GM21390 (cell line): ENCODE measurements at regions not wholly inside any gene's neighbourhood (a gene's known extent, or its start where the extent isn't known, plus 50 kb on each side); places are given as distances from the start of the nearest gene placed in this dataset.

Source experiments
- ATAC-seq: cut with Tn5 transposase; IDR thresholded peaks from one replicate; pipeline ENCODE4 v1.9.1; 2021; ENCODE audit not compliant: unreplicated experiment

DNA sequence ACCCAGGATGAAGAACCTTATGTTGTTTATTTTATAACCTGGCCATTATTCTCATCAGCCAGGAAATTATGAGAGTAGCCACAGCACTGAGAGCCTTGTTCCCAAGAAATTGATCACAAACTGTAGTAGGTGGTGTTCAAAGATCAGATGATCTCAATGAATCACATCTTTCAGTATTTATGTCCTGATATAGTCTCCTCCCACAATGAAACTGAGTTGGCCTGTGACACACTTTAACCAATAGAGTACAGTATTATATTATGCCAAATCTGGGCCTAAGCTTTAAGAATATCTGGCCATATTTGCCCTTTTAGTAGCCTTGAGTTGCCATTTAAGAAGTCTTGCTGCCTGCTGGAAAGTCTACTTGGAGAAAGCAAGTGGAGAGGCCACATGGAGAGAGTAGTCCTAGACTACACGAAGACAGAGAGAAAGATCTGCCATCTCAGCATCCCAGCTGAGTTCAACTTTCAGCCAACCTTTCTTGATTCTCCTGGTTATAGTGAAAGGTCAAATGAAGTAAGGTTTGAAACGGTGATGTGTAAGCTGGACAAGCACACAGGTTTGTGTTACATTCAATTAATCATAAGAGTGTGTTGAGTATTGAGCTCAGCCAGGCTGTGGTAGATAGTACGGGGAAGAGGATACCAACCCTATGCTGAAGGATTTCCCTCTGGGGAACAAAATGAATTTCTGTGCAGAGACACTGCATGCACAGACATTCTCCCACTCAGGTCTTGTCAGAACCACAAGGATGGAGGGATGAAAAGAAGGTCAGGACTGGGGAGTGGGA lies 561.8 kb downstream of the SOX6 start:
- no peak for ATAC-seq

GRCh38 chr11:15795378-15795777 lies 561.0 kb downstream of the SOX6 start:
- ATAC-seq, result no peak

DNA sequence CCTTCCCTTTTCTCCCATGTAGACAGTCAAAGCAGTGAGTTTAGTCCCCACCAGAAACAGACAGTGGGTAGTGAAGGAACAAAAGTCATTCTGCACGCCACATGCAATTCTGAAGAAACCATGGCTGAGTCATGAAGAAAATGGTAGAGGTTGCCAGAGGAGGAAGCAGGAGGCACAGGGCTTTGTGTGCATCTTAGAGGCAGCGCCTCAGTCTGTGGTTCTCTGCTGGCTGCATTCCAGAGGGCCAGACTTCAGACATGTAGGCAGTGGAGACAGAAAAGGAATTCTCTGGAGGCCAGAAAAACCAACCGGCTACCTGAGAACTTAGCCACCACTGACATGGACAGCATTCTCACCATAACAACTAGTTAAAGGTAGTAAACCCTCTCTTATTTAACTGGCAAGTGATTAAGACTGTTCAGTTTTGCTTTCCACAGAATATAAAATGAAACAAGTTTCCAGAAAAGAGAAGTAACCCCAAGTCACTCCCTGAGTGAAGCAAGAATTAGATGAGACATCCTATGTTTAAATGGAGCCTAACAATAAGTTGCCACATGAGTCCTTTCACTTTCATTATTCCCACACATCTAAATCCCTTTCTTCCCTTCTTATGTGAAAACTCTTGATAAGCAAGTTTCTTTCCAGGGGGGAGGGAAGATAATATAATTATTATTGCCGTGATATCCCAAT lies 556.1 kb downstream of the SOX6 start:
- ATAC-seq, result no peak

DNA sequence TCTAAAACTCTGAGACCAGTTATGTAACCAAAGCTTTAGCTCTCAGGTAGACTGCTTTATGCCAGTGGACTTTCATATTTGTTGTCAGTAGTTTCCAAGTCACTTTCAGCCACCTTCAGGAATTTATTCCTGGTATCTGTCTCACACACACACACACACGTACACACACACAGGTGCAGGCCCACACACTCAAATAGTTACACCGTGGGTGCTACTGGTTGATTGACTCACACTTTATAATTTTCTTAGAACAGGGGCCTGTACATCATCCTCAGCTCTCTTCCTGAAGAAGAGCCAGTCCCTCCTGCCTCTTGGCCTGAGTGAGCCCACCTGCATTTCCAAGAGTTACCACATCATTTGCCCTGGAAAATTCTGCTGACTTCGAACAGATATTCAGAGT lies 555.2 kb downstream of the SOX6 start:
- ATAC-seq, result no peak

- ATAC-seq, result no peak
These were observed 554.7 kb downstream of the SOX6 start for GRCh38 chr11:15801616-15802015.

- no peak for ATAC-seq
These were observed 550.6 kb downstream of the SOX6 start for GRCh38 chr11:15805726-15806125.

DNA sequence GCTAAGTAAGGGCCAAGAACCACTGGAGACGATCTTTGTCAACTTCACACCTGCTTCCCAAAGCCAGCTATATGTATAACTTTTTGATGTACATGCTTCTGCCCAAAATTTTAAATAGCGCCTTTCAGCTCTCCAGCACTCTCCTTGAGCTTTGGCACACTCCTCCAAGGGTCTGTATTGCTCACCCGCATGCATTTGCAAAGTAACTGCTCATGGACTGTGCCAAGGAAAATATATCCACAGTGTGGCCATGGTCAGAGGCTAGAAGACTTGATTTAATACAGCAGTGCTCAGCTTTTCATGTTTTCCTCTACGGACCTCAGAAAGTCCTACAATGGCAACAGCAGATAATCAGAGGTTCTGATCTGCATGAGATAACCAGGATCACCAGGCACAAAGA lies 550.1 kb downstream of the SOX6 start:
- no peak for ATAC-seq

DNA sequence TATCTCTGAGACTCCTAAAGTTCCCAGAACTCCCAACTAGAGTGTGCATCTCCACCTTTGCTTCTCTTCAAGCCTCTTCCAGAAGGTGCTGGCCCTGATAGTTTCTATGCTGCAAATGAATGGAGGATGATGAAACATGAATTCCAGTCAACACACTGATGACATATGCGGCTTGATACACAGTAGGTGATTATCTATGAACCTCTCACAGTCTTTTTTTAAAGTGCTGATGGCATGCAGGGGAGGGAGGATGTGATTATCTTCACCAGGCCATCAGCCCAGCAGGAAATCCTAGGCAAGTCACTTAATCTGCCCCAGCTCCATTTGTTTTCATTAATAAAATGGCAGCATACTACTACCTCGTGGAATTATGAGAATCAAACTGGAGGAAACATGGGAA lies 548.5 kb downstream of the SOX6 start:
- no peak for ATAC-seq

DNA sequence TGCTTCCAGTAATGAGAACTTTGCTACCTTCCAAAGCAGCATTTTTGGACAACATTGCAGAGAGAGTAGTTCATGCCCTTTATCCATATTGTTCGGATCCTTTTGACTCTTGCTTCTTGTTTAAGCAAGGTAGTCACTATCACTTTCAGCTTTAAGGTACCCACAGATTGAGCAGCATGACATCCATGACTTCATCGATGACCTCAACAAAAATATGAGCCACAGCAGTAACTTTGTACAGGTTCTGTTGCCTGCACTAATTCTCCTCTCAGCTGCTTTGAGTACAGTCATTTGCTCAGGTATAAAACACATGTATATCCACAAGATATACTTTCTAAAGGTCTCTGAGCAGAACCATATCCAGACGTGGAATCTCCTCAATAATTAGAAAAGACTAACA lies 546.3 kb downstream of the SOX6 start:
- ATAC-seq, result no peak

DNA sequence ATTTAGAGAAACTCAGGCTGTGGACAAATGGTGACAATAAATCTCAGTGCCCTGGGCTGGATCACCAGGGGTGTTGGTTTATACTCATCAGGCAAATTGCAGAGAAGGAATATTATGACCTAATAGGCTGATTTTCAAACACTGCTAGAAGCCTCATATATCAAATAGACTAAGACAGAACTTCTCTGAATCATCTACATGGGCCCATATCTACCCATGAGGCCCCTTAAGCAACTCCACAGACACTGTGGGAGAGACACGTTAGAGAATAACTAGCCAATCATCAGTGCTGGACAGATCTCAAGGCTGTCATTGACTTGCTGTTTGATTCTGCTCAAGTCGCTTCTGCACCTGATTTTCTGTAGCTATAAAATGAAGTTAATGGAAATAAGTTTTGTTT lies 545.8 kb downstream of the SOX6 start:
- ATAC-seq, result no peak

DNA sequence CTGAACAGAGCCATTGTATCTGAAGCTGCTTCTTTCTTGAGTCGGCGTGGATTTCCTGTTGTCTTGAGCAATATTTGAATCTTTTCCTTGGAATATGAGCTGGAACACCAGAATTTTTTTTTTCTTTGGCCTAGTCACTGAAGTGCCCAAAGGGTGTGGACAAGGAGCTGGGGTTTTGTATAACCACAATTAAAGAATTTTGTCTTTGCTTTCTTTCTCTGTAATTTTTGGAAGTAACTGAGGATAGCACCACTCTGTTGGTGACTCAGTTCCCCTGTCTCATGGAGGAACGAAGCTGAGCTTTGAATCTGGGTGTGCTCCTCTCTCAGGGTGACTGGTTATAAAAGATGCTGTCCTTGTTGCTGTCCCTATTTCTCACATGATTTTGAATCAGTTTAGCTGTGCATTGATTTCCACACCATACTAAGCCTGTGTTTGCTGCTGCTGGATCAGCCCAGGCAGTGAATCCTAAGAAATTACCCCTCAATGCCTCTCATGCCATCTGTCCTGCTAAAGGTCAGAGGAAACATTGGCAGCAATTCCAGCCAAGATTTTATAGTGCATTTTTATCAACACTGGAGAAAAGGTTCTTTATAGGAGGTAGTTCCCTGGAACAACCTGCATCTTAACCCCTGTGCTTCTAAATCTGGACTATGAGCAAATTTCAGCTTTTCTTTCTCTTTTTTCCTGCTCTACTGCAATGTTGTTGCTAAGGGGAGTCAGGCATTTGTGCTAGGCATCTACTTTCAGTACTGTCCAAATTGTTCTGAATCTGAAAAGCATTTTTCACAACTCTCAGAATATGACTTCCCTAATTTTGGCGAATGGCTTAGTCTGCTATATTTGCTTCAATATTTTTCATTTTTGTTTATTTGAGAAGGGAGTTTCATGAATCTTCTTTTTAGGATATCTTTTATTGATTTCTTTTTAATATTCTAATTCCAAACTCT lies 540.8 kb downstream of the SOX6 start:
- ATAC-seq, result no peak

GRCh38 chr11:15816260-15816871 lies 540.0 kb downstream of the SOX6 start:
- no peak for ATAC-seq

GRCh38 chr11:15817001-15817400 lies 539.3 kb downstream of the SOX6 start:
- no peak for ATAC-seq

GRCh38 chr11:15818132-15818842 lies 538.1 kb downstream of the SOX6 start:
- ATAC-seq, result no peak

- peak; percentile 88 for ATAC-seq
These were observed 536.6 kb downstream of the SOX6 start for GRCh38 chr11:15819679-15820286.

GRCh38 chr11:15821451-15821850 lies 534.9 kb downstream of the SOX6 start:
- ATAC-seq, result no peak

- no peak for ATAC-seq
These were observed 532.3 kb downstream of the SOX6 start for GRCh38 chr11:15824060-15824459.

DNA sequence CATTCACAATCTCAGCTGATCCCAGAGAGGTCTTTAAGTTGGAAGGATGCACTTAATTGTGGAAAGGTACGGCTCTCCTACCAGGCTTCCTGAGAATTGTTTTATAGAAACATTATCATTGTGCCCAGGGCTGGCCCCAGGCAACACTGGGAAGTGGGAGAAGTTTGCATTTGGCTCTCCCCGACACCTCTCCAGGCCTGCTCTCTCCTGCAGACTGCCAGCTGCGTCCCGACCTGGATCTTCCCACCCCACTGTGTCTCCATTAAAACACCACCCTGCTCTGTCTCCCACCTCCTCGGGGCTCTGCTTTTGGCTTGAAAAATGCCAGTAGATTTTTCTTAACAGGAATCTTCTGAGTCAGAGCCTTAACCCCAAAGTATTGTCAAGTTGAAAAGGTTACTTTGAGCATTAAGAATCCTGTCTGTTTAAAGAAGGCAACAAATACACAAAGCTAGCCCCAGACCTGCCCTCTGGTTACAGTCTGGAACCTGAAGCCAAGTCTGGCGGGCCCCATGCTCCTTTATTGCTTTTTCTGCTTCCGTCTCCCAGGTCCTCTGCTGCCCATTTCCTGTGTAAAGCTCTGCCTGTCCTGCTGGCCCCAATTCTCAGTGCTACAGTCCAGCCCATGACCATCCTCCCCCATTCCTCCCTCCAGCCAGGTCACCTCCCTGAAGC lies 530.2 kb downstream of the SOX6 start:
- no peak for ATAC-seq

DNA sequence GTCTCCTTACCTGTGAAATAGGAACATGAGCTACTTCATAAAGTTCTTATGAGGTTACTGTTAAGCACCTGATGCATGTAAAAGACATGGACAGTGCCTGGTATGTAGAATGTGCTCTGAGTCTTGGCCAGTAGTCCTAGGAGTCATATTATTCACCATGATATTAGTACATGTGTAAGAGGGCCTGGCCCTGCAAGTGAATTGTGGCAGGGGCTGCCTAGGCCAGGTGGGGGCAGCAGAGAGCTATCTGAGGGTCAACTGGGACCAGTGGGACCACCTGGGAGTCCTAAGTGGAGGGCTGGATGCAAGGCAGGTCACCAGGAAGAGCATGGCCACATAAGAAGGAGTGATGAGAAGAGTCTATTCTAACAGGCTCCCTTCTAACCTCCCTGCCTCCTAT lies 529.5 kb downstream of the SOX6 start:
- peak; percentile 64 for ATAC-seq
